Esophagus squamous epithelium (tissue), 4 donors: ENCODE measurements at regions not wholly inside any gene's neighbourhood (a gene's known extent, or its start where the extent isn't known, plus 50 kb on each side); places are given as distances from the start of the nearest gene placed in this dataset.

Experiments used
- POLR2A ChIP-seq, 4 donors: fragments of 450-650 bp; IDR thresholded peaks; one replicate each; pipeline ENCODE4 v1.6.1; 2017; ENCODE audit warnings: antibody characterized with exemption in 4 of 4, mild to moderate bottlenecking in 4 of 4, moderate library complexity in 3 of 4
- TF ChIP-seq, protein P1 (sequence below), 6 experiments: fragments of 450-650 bp in 4 of 6; fragments of 200-600 bp in 2 of 6; sonication (generic) in 2 of 6; IDR thresholded peaks; one replicate each; pipeline ENCODE4 v1.5.1; 2016 to 2019; ENCODE audit warnings: antibody characterized with exemption in 6 of 6, mild to moderate bottlenecking in 4 of 6, moderate library complexity in 4 of 6

DNA sequence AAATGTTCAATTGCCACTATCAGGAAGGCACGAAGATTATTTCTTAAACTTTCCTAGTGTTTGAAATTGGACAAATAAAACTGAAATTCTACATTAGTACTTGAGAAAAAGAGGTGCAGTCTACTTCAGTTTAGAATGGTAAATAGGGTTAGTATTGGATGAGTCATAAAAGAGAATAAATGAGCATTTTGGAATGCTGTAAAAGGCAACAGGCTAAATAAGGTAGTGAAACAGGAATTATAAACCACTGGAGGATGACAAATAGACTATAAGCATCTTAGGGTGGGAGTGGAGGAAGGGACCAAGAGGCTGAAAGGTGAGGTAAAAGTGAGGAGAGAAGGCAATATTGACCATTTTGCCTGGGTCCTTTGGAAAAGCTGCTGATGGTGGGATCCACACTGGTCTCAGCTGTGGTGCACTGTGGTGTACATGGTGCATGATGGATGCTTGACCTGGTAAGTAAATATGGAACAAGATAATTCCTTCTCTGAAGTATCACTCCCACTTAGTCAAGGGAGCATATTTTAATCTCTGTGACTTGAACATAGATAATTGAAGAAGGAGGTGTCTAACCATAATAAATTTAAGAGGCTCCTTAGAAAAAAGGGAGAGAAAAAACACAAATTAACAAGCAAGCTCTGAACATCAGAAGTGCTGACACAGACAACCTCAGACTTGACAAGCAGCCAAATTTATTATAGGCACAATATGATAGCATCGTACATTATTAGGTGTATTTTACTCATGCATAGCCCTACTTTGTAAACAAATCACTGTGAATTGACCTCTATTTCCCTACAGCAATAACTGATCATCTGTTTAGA lies 76.4 kb upstream of the SCIN start:
- TF ChIP-seq, protein P1, sequence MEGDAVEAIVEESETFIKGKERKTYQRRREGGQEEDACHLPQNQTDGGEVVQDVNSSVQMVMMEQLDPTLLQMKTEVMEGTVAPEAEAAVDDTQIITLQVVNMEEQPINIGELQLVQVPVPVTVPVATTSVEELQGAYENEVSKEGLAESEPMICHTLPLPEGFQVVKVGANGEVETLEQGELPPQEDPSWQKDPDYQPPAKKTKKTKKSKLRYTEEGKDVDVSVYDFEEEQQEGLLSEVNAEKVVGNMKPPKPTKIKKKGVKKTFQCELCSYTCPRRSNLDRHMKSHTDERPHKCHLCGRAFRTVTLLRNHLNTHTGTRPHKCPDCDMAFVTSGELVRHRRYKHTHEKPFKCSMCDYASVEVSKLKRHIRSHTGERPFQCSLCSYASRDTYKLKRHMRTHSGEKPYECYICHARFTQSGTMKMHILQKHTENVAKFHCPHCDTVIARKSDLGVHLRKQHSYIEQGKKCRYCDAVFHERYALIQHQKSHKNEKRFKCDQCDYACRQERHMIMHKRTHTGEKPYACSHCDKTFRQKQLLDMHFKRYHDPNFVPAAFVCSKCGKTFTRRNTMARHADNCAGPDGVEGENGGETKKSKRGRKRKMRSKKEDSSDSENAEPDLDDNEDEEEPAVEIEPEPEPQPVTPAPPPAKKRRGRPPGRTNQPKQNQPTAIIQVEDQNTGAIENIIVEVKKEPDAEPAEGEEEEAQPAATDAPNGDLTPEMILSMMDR (IDR thresholded peaks at IDR 0.05) = no peak
- no peak for TF ChIP-seq POLR2A (IDR thresholded peaks at IDR 0.05)
